ENCODE measurements at regions not wholly inside any gene's neighbourhood (a gene's known extent, or its start where the extent isn't known, plus 50 kb on each side); places are given as distances from the start of the nearest gene placed in this dataset.
A peak's percentile ranks its signal among the peaks of the same experiment; 100 is the strongest.

GRCh38 chr20:4504814-4505213, 181.4 kb upstream of the PRNP start:
- no peak for FAIRE-seq
- H3K36me3 ChIP-seq (ENCODE audit: control insufficient read depth, insufficient read depth, low read length): no peaks in the 10 kb centered on the region
- no peak overlapping the region for H3K4me3 ChIP-seq (ENCODE audit: low read depth, low read length)
- DNase-seq (ENCODE audit: low read depth): no peak
- TF ChIP-seq CTCF (IDR thresholded peaks at IDR 0.05; ENCODE audit: insufficient read depth, low read length, severe bottlenecking): no peak
- no peaks in the 10 kb centered on the region for H3K27me3 ChIP-seq (ENCODE audit: control insufficient read depth, insufficient read depth, low read length)

GRCh38 chr20:4502756-4503155, 183.5 kb upstream of the PRNP start:
- Histone ChIP-seq H3K27me3 (ENCODE audit: control insufficient read depth, insufficient read depth, low read length) (no peaks in the 10 kb centered on the region), H3K36me3 (ENCODE audit: control insufficient read depth, insufficient read depth, low read length) (no peaks in the 10 kb centered on the region), H3K4me3 (ENCODE audit: low read depth, low read length) (no peak overlapping the region)
- DNase-seq (ENCODE audit: low read depth) (peak; percentile 65), FAIRE-seq (no peak)
- no peak for TF ChIP-seq CTCF (IDR thresholded peaks at IDR 0.05; ENCODE audit: insufficient read depth, low read length, severe bottlenecking)

- H3K27me3 ChIP-seq (ENCODE audit: control insufficient read depth, insufficient read depth, low read length): no peaks in the 10 kb centered on the region
- no peak for DNase-seq (ENCODE audit: low read depth)
- H3K36me3 ChIP-seq (ENCODE audit: control insufficient read depth, insufficient read depth, low read length): no peaks in the 10 kb centered on the region
- no peak overlapping the region for H3K4me3 ChIP-seq (ENCODE audit: low read depth, low read length)
- FAIRE-seq: no peak
- TF ChIP-seq CTCF (IDR thresholded peaks at IDR 0.05; ENCODE audit: insufficient read depth, low read length, severe bottlenecking): no peak
Measured at GRCh38 chr20:4493386-4493785, 192.9 kb upstream of the PRNP start.

DNA sequence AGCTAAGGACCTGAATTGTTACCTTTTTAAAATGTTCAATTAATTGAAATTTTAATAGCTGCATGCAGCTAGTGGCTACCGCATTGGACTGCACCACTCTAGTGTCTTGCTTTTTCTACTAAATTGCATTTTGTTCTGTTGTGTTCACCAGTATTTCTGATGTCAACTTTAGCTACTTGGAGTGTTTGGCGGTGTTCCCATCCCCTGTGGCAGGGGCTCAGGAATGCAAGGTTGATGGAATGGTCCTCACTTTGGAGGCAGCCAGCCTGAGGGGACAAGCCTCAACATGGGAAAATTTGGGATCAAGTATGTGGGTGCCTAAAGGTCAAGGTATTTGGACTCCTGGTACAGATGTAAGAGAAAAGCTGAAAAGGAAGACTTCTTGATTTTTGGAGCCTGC, 194.6 kb upstream of the PRNP start:
- H3K36me3 ChIP-seq (ENCODE audit: control insufficient read depth, insufficient read depth, low read length): no peaks in the 10 kb centered on the region
- no peaks in the 10 kb centered on the region for H3K27me3 ChIP-seq (ENCODE audit: control insufficient read depth, insufficient read depth, low read length)
- no peak for TF ChIP-seq CTCF (IDR thresholded peaks at IDR 0.05; ENCODE audit: insufficient read depth, low read length, severe bottlenecking)
- no peak for FAIRE-seq
- DNase-seq (ENCODE audit: low read depth): no peak
- no peak overlapping the region for H3K4me3 ChIP-seq (ENCODE audit: low read depth, low read length)

- TF ChIP-seq CTCF (IDR thresholded peaks at IDR 0.05; ENCODE audit: insufficient read depth, low read length, severe bottlenecking): no peak
- no peak overlapping the region for H3K4me3 ChIP-seq (ENCODE audit: low read depth, low read length)
- DNase-seq (ENCODE audit: low read depth) (no peak), FAIRE-seq (no peak)
- H3K36me3 ChIP-seq (ENCODE audit: control insufficient read depth, insufficient read depth, low read length): no peaks in the 10 kb centered on the region
- H3K27me3 ChIP-seq (ENCODE audit: control insufficient read depth, insufficient read depth, low read length): no peaks in the 10 kb centered on the region
Measured at GRCh38 chr20:4490606-4491280, 195.5 kb upstream of the PRNP start.

DNA sequence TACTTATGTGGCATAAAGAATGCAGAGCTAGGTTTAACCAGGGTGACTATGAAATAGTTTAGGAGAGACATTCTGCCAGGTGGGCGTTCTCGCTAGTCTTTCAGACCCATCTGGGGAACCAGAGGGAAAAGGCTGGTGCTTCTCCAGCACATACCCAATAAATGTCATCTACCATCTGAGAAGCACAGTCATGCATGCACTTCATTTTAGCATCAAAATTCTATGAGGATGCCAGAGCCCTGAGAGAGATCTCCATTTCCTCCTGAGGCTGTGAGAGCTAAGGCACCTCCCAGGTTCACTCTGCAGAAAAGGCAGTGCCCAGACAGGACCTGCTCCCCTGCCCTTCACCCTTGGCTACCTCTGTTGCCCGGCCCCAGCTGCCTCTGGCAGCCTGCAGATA, 196.2 kb upstream of the PRNP start:
- Histone ChIP-seq H3K36me3 (ENCODE audit: control insufficient read depth, insufficient read depth, low read length) (no peaks in the 10 kb centered on the region), H3K27me3 (ENCODE audit: control insufficient read depth, insufficient read depth, low read length) (no peaks in the 10 kb centered on the region), H3K4me3 (ENCODE audit: low read depth, low read length) (no peak overlapping the region)
- DNase-seq (ENCODE audit: low read depth): no peak
- FAIRE-seq: no peak
- TF ChIP-seq CTCF (IDR thresholded peaks at IDR 0.05; ENCODE audit: insufficient read depth, low read length, severe bottlenecking): no peak

Data from bronchial epithelial cell (primary cell).